Left lung (tissue), 4 donors: ENCODE measurements at regions not wholly inside any gene's neighbourhood (a gene's known extent, or its start where the extent isn't known, plus 50 kb on each side); places are given as distances from the start of the nearest gene placed in this dataset.
A peak's percentile ranks its signal among the peaks of the same experiment; 100 is the strongest.

Source experiments
- ATAC-seq: fragments of 200-7000 bp; cut with Tn5 transposase; one replicate; pipeline ENCODE4 v1.9.1; 2020; ENCODE audit warnings: moderate library complexity
- DNase-seq, 4 donors: peaks; one replicate each; pipeline ENCODE4 v3.0.0-alpha.2; 2013 to 2020
- H3K27ac ChIP-seq, 2 donors: fragments of 200-600 bp; sonication (generic) in 1 of 2; one replicate each; pipeline versions ENCODE4 v1.5.0 to v1.8.0; 2020 to 2021
- H3K27me3 ChIP-seq, 2 donors: fragments of 200-600 bp; sonication (generic) in 1 of 2; one replicate each; pipeline versions ENCODE4 v1.5.0 to v1.8.0; 2020 to 2021
- H3K36me3 ChIP-seq, 2 donors: fragments of 200-600 bp; sonication (generic) in 1 of 2; one replicate each; pipeline versions ENCODE4 v1.5.0 to v1.8.0; 2020 to 2021
- H3K4me1 ChIP-seq, 2 donors: fragments of 200-600 bp; one replicate each; pipeline ENCODE4 v1.8.0; 2021
- H3K4me3 ChIP-seq, 2 donors: fragments of 200-600 bp; sonication (generic) in 1 of 2; one replicate each; pipeline versions ENCODE4 v1.5.0 to v1.8.0; 2020 to 2021; ENCODE audit warnings: mild to moderate bottlenecking in 1 of 2
- H3K9me3 ChIP-seq, 2 donors: fragments of 200-600 bp; sonication (generic) in 1 of 2; one replicate each; pipeline versions ENCODE4 v1.5.0 to v1.8.0; 2020 to 2021
- intact Hi-C, 2 donors: fragments of 100-400 bp; cut with DNase I; formaldehyde crosslinking; loops; one replicate each; pipeline versions ENCODE4 v1.11.2 to v1.14.2; 2022
- TF ChIP-seq, protein P1 (sequence below), 2 donors: fragments of 200-600 bp; sonication (generic) in 1 of 2; IDR thresholded peaks; one replicate each; pipeline versions ENCODE4 v1.5.0 to v1.8.0; 2021; ENCODE audit warnings: antibody characterized with exemption in 2 of 2
- donor health status: DM: no; HTN: yes; CAD: no.
- donor health status: DM: no; HTN: no; CAD: no.

DNA sequence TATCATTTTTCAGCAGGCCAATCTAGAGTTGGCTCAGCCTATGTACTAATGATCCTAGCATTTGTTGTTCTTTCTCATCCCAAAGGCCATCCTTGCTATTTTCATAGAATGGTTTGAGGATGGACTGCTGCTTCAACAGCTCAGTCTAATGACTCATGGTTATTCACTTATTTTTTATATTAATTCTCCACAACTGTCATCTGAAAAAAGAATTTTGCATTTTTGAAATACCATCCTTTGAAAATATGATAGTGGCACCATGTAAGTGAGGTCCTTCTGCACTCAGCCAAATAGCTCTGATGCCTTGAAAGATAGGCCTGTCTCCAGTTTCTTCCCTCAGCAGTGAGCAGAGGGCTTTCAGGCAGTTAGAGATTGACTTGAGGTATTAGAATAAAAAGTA lies 377.5 kb downstream of the LMO4 start:
- no peaks in the 10 kb centered on the region for H3K27me3 ChIP-seq
- DNase-seq: no peak
- no peak overlapping the region for H3K4me3 ChIP-seq
- TF ChIP-seq, protein P1, sequence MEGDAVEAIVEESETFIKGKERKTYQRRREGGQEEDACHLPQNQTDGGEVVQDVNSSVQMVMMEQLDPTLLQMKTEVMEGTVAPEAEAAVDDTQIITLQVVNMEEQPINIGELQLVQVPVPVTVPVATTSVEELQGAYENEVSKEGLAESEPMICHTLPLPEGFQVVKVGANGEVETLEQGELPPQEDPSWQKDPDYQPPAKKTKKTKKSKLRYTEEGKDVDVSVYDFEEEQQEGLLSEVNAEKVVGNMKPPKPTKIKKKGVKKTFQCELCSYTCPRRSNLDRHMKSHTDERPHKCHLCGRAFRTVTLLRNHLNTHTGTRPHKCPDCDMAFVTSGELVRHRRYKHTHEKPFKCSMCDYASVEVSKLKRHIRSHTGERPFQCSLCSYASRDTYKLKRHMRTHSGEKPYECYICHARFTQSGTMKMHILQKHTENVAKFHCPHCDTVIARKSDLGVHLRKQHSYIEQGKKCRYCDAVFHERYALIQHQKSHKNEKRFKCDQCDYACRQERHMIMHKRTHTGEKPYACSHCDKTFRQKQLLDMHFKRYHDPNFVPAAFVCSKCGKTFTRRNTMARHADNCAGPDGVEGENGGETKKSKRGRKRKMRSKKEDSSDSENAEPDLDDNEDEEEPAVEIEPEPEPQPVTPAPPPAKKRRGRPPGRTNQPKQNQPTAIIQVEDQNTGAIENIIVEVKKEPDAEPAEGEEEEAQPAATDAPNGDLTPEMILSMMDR (IDR thresholded peaks at IDR 0.05): no peak
- no peaks in the 10 kb centered on the region for H3K4me1 ChIP-seq
- peaks cover 0 to 18% of the 10 kb centered on the region in 2 donors for H3K9me3 ChIP-seq
- no peak for ATAC-seq
- H3K27ac ChIP-seq: no peak overlapping the region
- intact Hi-C loops: no loop called here
- no peaks in the 10 kb centered on the region for H3K36me3 ChIP-seq

DNA sequence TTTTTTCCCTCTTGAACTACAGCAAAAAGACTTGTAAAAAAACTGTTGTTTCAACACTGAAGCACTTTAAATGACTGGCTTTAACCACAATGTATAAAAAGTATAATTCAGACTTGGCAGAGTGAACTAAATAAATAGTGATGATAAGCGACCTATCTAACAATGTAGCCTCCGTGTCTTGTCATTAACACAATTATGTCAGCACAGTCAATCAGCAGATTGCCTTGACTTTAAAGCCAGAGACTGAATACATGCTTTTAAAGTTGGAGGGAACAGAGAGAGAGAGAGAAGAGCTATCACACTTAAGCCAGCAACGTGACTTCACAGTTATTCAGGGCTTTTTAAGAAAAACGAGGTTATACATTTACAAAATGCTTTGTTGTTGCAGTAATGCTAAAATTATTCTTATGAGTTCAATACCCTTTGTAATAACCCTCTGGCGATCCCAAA lies 378.1 kb downstream of the LMO4 start:
- no peaks in the 10 kb centered on the region for H3K36me3 ChIP-seq
- intact Hi-C loops: no loop called here
- H3K9me3 ChIP-seq: peaks cover 0 to 12% of the 10 kb centered on the region in 2 donors
- DNase-seq (peak in 2 of 4 donors; percentile 58 to 64), ATAC-seq (no peak)
- no peaks in the 10 kb centered on the region for H3K27me3 ChIP-seq
- H3K4me3 ChIP-seq: no peak overlapping the region
- TF ChIP-seq, protein P1 (IDR thresholded peaks at IDR 0.05): no peak
- no peak overlapping the region for H3K27ac ChIP-seq
- no peaks in the 10 kb centered on the region for H3K4me1 ChIP-seq

DNA sequence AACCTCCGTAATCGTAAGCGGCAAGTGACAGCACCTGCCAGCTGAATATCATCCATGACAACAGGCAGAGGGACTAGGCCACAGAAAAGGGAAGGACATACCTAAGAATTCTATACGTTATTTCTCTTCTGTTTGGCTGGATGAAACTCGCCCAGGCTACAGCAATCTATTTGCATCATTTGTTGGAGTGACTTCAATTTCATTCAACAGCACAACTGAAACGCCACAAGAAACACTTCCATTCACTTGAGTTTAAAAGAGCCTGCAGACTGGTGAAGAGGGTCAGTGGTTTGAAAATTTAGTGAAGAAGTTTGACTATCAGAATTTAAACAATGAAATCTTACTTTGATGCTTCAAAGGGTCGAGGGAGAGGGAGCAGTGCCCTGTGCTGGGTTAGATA lies 378.7 kb downstream of the LMO4 start:
- intact Hi-C loops: no loop called here
- DNase-seq: no peak
- no peak overlapping the region for H3K27ac ChIP-seq

DNA sequence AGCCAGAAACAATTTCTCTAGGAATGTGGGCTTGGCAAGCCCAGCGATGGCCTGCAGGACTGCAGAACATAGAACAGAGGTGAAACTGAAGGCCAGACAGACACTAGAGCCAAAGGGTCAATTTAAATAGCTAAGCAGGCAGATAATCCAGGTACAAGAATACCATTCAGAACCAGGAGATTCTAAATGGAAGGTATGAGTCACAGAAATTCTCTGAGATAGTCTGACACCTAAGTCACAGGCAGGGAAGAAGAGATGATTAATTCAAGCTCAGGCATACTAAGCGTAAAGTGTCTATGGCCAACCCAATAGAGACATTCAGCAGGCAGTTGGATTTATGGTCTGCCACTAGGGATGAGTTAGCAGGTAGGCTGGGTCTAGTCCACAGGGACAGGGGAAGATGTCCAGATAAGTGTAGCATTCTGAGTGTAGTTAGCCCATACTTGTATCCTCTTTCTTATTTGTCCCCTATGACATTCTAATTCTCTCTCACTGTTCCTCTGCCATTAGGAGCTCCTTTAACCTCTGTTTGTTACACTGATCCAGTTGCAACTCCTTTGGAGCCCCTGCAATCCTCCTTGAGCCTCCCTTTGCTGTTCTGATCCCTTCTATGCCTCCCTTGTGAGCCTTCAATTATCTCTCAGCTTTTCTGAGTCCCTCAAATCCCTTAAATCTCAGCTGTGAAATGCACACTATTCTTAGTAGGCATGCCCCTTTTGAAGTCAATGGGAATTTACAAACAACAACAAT lies 383.8 kb downstream of the LMO4 start:
- H3K36me3 ChIP-seq: no peaks in the 10 kb centered on the region
- H3K27ac ChIP-seq: no peak overlapping the region
- no peaks in the 10 kb centered on the region for H3K9me3 ChIP-seq
- ATAC-seq: no peak
- no peaks in the 10 kb centered on the region for H3K27me3 ChIP-seq
- intact Hi-C loops: no loop called here
- DNase-seq: no peak
- no peak overlapping the region for H3K4me3 ChIP-seq
- no peaks in the 10 kb centered on the region for H3K4me1 ChIP-seq
- TF ChIP-seq, protein P1 (IDR thresholded peaks at IDR 0.05): no peak

More for the DNA sequence above, 378.7 kb downstream of the LMO4 start:
- H3K36me3 ChIP-seq: no peaks in the 10 kb centered on the region
- no peak overlapping the region for H3K4me3 ChIP-seq
- H3K4me1 ChIP-seq: no peaks in the 10 kb centered on the region
- no peak for ATAC-seq
- H3K27me3 ChIP-seq: no peaks in the 10 kb centered on the region
- TF ChIP-seq, protein P1 (IDR thresholded peaks at IDR 0.05): no peak
- H3K9me3 ChIP-seq: peaks cover 0 to 6% of the 10 kb centered on the region in 2 donors

DNA sequence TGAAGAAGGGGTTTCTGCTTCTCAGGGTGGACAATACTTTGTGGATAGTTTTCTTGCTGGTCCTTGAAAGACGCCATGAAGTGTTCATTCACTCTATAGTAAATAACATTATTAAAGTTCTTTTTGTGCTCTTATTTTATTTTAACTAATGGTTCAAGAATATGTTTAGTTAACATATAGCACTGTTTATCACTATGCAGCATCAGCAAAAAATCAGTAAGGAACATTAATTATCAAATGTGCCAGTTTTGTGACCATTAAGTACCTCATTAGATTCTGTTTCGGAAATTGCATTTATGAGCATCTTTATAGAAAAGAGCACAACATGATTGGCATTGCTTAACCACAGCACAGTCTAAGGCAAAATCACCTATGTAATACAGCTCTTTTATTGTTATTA lies 385.6 kb downstream of the LMO4 start:
- Histone ChIP-seq H3K27ac (no peak overlapping the region), H3K9me3 (no peaks in the 10 kb centered on the region), H3K27me3 (no peaks in the 10 kb centered on the region), H3K4me3 (no peak overlapping the region), H3K4me1 (no peaks in the 10 kb centered on the region), H3K36me3 (no peaks in the 10 kb centered on the region)
- TF ChIP-seq, protein P1 (IDR thresholded peaks at IDR 0.05): no peak
- DNase-seq (no peak), ATAC-seq (no peak)
- intact Hi-C loops: no loop called here
